WTC11 (cell line): ENCODE measurements at regions not wholly inside any gene's neighbourhood (a gene's known extent, or its start where the extent isn't known, plus 50 kb on each side); places are given as distances from the start of the nearest gene placed in this dataset.

Experiments used
- CTCF ChIP-seq: fragments of 200-600 bp; IDR thresholded peaks from 2 replicates; pipeline ENCODE4 v1.8.0; 2022; ENCODE audit warnings: antibody characterized with exemption
- KAT7 ChIP-seq: sonication (generic); formaldehyde crosslinking; IDR thresholded peaks from 2 replicates; pipeline ENCODE4 v1.8.1; 2023; ENCODE audit warnings: missing genetic modification reagents, mild to moderate bottlenecking, borderline replicate concordance
- ZNF121 ChIP-seq: sonication (generic); formaldehyde crosslinking; IDR thresholded peaks from 2 replicates; pipeline ENCODE4 v1.8.0; 2023; ENCODE audit warnings: missing genetic modification reagents

GRCh38 chr10:30559180-30559579 is 70.4 kb downstream of the LYZL2 start:
- TF ChIP-seq ZNF121 (CRISPR knock-in tag), result no peak
- no peak for TF ChIP-seq KAT7 (CRISPR knock-in tag)
- no peak for TF ChIP-seq CTCF
